GM23338 (cell line): ENCODE measurements at regions not wholly inside any gene's neighbourhood (a gene's known extent, or its start where the extent isn't known, plus 50 kb on each side); places are given as distances from the start of the nearest gene placed in this dataset.

Experiments
- ATAC-seq: fragments of 200-7000 bp; cut with Tn5 transposase; 3 replicates; pipeline ENCODE4 v1.9.1; 2020
- DNase-seq: peaks from one replicate; pipeline ENCODE4 v3.0.0-alpha.2; 2015; ENCODE audit warnings: low spot score
- H2AFZ ChIP-seq: fragments of 200-600 bp; sonication (generic); 2 replicates; pipeline ENCODE4 v1.8.0; 2016; ENCODE audit warnings: antibody characterized with exemption, mild to moderate bottlenecking, moderate library complexity
- H3F3A ChIP-seq: fragments of 200-600 bp; sonication (generic); replicated peaks from 2 replicates; pipeline ENCODE4 v1.8.0; 2017; ENCODE audit warnings: antibody characterized with exemption, mixed run types, low read depth
- H3K27ac ChIP-seq: fragments of 200-600 bp; sonication (generic); 2 replicates; pipeline ENCODE4 v1.6.1; 2016; ENCODE audit warnings: low read depth
- H3K27me3 ChIP-seq: fragments of 200-600 bp; sonication (generic); 2 replicates; pipeline ENCODE4 v1.8.0; 2016; ENCODE audit warnings: mild to moderate bottlenecking, mixed run types, moderate library complexity; ENCODE audit not compliant: insufficient read depth
- H3K36me3 ChIP-seq: fragments of 200-600 bp; sonication (generic); 2 replicates; pipeline ENCODE4 v1.8.0; 2016; ENCODE audit warnings: mild to moderate bottlenecking; ENCODE audit not compliant: insufficient read depth
- H3K4me1 ChIP-seq: fragments of 200-600 bp; sonication (generic); 2 replicates; pipeline ENCODE4 v1.8.0; 2016; ENCODE audit warnings: mild to moderate bottlenecking, moderate library complexity; ENCODE audit not compliant: insufficient read depth
- H3K4me2 ChIP-seq: fragments of 200-600 bp; sonication (generic); 2 replicates; pipeline ENCODE4 v1.7.1; 2017; ENCODE audit warnings: mixed run types
- H3K4me3 ChIP-seq: fragments of 200-600 bp; sonication (generic); 2 replicates; pipeline ENCODE4 v1.6.1; 2016; ENCODE audit warnings: mixed run types
- H3K79me2 ChIP-seq: fragments of 200-600 bp; sonication (generic); replicated peaks from 2 replicates; pipeline ENCODE4 v1.8.0; 2017; ENCODE audit warnings: mild to moderate bottlenecking; ENCODE audit not compliant: insufficient read depth
- H3K9me2 ChIP-seq: fragments of 200-600 bp; sonication (generic); 2 replicates; pipeline ENCODE4 v1.8.0; 2017; ENCODE audit not compliant: insufficient read depth
- H4K20me1 ChIP-seq: fragments of 200-600 bp; sonication (generic); replicated peaks from 2 replicates; pipeline ENCODE4 v1.8.0; 2017; ENCODE audit warnings: mild to moderate bottlenecking; ENCODE audit not compliant: insufficient read depth
- H3K27ac Mint-ChIP-seq: 2 replicates; pipeline ENCODE4 v1.8.0; 2020; ENCODE audit warnings: inconsistent platforms, mild to moderate bottlenecking, moderate library complexity, mixed read lengths
- H3K27me3 Mint-ChIP-seq: 3 replicates; pipeline ENCODE4 v1.8.0; 2022; ENCODE audit warnings: low read depth, mild to moderate bottlenecking, moderate library complexity, mixed read lengths, inconsistent platforms; ENCODE audit not compliant: insufficient read depth, poor library complexity
- H3K36me3 Mint-ChIP-seq: 3 replicates; pipeline ENCODE4 v1.8.0; 2021; ENCODE audit warnings: low read depth, mild to moderate bottlenecking, inconsistent platforms, moderate library complexity, mixed read lengths
- H3K4me1 Mint-ChIP-seq: 3 replicates; pipeline ENCODE4 v1.8.0; 2020; ENCODE audit warnings: mild to moderate bottlenecking, inconsistent platforms, mixed read lengths
- H3K4me3 Mint-ChIP-seq: 3 replicates; pipeline ENCODE4 v1.8.0; 2021; ENCODE audit warnings: moderate library complexity, mild to moderate bottlenecking, inconsistent platforms, mixed read lengths
- H3K9me3 Mint-ChIP-seq: 3 replicates; pipeline ENCODE4 v1.8.0; 2020; ENCODE audit warnings: moderate library complexity, mild to moderate bottlenecking, inconsistent platforms, mixed read lengths
- CREB1 ChIP-seq: fragments of 250-450 bp; sonication (Bioruptor Pico); IDR thresholded peaks from 2 replicates; pipeline ENCODE4 v1.5.0; 2020; ENCODE audit warnings: low read depth, mild to moderate bottlenecking, moderate library complexity
- EZH2phosphoT487 ChIP-seq: fragments of 200-600 bp; sonication (generic); IDR thresholded peaks from one replicate; pipeline ENCODE4 v1.8.1; 2018; ENCODE audit warnings: antibody characterized with exemption; ENCODE audit not compliant: unreplicated experiment
- JUNB ChIP-seq: IDR thresholded peaks from one replicate; pipeline ENCODE4 v1.6.1; 2016; ENCODE audit warnings: antibody characterized with exemption; ENCODE audit not compliant: unreplicated experiment
- NANOG ChIP-seq: IDR thresholded peaks from 2 replicates; pipeline ENCODE4 v1.6.1; 2016; ENCODE audit warnings: antibody characterized with exemption, borderline replicate concordance
- POLR2AphosphoS5 ChIP-seq: IDR thresholded peaks from 2 replicates; pipeline ENCODE4 v1.6.1; 2016; ENCODE audit warnings: antibody characterized with exemption, low read depth
- STAT1 ChIP-seq: IDR thresholded peaks from one replicate; pipeline ENCODE4 v1.6.1; 2016; ENCODE audit warnings: antibody characterized with exemption; ENCODE audit not compliant: unreplicated experiment
- ZNF114 ChIP-seq: fragments of 250-450 bp; sonication (Bioruptor Pico); IDR thresholded peaks from 2 replicates; pipeline ENCODE4 v1.5.0; 2020; ENCODE audit warnings: mild to moderate bottlenecking, moderate library complexity
- TF ChIP-seq, protein P1 (sequence below): IDR thresholded peaks from one replicate; pipeline ENCODE4 v1.6.1; 2018; ENCODE audit warnings: antibody characterized with exemption; ENCODE audit not compliant: unreplicated experiment
- TF ChIP-seq, protein P2 (sequence below): fragments of 250-450 bp; sonication (Bioruptor Pico); IDR thresholded peaks from 2 replicates; pipeline ENCODE4 v1.5.0; 2020; ENCODE audit warnings: mild to moderate bottlenecking, moderate library complexity

DNA sequence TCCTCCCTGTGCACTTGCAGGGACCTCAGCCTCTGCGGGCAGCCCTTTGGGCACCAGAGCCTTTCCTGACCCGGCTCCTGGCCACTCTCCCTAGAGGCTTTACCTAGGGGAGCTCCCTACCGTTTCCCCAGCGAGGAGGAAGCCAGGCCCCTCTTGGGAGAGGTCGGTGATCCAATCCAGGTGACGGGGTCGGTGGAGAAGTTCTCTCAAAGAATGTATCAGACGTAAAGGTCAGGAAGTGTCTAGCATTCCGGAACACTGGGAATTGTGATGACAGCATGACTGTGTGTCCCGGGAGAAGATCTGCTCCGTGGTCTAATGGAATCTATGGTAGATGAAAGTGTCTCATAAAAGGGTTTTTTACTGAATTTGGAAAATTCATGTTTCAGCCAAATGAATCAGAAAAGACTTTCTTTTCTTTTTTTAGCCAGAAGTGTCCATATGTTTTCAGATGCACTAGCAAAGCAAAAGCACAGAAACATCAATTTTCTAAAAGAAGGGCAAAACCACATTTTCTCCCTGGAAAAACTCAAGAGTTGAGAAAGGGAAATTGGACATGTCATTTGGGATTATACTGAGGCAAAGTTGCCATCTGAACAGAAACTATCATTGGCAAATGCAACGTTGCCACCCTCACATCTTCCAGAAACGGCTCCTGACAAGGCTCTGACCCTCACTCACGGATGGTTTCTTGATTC, 289.4 kb downstream of the THBS2 start:
- DNase-seq (no peak), ATAC-seq (no peak)
- Mint-ChIP-seq H3K4me1 (no peaks in the 10 kb centered on the region), H3K4me3 (no peak overlapping the region), H3K36me3 (no peaks in the 10 kb centered on the region), H3K9me3 (peaks cover 14% of the 10 kb centered on the region), H3K27ac (no peak overlapping the region), H3K27me3 (no peaks in the 10 kb centered on the region)
- Histone ChIP-seq H4K20me1 (no peaks in the 10 kb centered on the region), H3K27ac (no peak overlapping the region), H3K36me3 (no peaks in the 10 kb centered on the region), H3K4me3 (no peak overlapping the region), H3K9me2 (no peaks in the 10 kb centered on the region), H3K4me1 (no peaks in the 10 kb centered on the region), H3K79me2 (no peaks in the 10 kb centered on the region), H3K27me3 (no peaks in the 10 kb centered on the region), H2AFZ (no peak overlapping the region; the same call in 1 of the 2 replicates), H3F3A (no peaks in the 10 kb centered on the region), H3K4me2 (no peak overlapping the region)
- TF ChIP-seq, protein P1, sequence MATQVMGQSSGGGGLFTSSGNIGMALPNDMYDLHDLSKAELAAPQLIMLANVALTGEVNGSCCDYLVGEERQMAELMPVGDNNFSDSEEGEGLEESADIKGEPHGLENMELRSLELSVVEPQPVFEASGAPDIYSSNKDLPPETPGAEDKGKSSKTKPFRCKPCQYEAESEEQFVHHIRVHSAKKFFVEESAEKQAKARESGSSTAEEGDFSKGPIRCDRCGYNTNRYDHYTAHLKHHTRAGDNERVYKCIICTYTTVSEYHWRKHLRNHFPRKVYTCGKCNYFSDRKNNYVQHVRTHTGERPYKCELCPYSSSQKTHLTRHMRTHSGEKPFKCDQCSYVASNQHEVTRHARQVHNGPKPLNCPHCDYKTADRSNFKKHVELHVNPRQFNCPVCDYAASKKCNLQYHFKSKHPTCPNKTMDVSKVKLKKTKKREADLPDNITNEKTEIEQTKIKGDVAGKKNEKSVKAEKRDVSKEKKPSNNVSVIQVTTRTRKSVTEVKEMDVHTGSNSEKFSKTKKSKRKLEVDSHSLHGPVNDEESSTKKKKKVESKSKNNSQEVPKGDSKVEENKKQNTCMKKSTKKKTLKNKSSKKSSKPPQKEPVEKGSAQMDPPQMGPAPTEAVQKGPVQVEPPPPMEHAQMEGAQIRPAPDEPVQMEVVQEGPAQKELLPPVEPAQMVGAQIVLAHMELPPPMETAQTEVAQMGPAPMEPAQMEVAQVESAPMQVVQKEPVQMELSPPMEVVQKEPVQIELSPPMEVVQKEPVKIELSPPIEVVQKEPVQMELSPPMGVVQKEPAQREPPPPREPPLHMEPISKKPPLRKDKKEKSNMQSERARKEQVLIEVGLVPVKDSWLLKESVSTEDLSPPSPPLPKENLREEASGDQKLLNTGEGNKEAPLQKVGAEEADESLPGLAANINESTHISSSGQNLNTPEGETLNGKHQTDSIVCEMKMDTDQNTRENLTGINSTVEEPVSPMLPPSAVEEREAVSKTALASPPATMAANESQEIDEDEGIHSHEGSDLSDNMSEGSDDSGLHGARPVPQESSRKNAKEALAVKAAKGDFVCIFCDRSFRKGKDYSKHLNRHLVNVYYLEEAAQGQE, result no peak
- TF ChIP-seq POLR2AphosphoS5 (no peak), JUNB (no peak), ZNF114 (CRISPR knock-in tag) (no peak), STAT1 (no peak), CREB1 (CRISPR knock-in tag) (no peak), EZH2phosphoT487 (no peak), NANOG (no peak)
- TF ChIP-seq, protein P2, sequence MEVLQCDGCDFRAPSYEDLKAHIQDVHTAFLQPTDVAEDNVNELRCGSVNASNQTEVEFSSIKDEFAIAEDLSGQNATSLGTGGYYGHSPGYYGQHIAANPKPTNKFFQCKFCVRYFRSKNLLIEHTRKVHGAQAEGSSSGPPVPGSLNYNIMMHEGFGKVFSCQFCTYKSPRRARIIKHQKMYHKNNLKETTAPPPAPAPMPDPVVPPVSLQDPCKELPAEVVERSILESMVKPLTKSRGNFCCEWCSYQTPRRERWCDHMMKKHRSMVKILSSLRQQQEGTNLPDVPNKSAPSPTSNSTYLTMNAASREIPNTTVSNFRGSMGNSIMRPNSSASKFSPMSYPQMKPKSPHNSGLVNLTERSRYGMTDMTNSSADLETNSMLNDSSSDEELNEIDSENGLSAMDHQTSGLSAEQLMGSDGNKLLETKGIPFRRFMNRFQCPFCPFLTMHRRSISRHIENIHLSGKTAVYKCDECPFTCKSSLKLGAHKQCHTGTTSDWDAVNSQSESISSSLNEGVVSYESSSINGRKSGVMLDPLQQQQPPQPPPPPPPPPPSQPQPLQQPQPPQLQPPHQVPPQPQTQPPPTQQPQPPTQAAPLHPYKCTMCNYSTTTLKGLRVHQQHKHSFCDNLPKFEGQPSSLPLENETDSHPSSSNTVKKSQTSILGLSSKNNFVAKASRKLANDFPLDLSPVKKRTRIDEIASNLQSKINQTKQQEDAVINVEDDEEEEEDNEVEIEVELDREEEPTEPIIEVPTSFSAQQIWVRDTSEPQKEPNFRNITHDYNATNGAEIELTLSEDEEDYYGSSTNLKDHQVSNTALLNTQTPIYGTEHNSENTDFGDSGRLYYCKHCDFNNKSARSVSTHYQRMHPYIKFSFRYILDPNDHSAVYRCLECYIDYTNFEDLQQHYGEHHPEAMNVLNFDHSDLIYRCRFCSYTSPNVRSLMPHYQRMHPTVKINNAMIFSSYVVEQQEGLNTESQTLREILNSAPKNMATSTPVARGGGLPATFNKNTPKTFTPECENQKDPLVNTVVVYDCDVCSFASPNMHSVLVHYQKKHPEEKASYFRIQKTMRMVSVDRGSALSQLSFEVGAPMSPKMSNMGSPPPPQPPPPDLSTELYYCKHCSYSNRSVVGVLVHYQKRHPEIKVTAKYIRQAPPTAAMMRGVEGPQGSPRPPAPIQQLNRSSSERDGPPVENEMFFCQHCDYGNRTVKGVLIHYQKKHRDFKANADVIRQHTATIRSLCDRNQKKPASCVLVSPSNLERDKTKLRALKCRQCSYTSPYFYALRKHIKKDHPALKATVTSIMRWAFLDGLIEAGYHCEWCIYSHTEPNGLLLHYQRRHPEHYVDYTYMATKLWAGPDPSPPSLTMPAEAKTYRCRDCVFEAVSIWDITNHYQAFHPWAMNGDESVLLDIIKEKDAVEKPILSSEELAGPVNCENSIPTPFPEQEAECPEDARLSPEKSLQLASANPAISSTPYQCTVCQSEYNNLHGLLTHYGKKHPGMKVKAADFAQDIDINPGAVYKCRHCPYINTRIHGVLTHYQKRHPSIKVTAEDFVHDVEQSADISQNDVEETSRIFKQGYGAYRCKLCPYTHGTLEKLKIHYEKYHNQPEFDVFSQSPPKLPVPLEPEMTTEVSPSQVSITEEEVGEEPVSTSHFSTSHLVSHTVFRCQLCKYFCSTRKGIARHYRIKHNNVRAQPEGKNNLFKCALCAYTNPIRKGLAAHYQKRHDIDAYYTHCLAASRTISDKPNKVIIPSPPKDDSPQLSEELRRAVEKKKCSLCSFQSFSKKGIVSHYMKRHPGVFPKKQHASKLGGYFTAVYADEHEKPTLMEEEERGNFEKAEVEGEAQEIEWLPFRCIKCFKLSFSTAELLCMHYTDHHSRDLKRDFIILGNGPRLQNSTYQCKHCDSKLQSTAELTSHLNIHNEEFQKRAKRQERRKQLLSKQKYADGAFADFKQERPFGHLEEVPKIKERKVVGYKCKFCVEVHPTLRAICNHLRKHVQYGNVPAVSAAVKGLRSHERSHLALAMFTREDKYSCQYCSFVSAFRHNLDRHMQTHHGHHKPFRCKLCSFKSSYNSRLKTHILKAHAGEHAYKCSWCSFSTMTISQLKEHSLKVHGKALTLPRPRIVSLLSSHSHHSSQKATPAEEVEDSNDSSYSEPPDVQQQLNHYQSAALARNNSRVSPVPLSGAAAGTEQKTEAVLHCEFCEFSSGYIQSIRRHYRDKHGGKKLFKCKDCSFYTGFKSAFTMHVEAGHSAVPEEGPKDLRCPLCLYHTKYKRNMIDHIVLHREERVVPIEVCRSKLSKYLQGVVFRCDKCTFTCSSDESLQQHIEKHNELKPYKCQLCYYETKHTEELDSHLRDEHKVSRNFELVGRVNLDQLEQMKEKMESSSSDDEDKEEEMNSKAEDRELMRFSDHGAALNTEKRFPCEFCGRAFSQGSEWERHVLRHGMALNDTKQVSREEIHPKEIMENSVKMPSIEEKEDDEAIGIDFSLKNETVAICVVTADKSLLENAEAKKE (CRISPR knock-in tag), result no peak
